H1 (cell line): ENCODE measurements at regions not wholly inside any gene's neighbourhood (a gene's known extent, or its start where the extent isn't known, plus 50 kb on each side); places are given as distances from the start of the nearest gene placed in this dataset.

Source experiments
- CTCF ChIA-PET: fragments of 300-600 bp; sonication (Branson Sonifier 250); formaldehyde crosslinking; loops from one replicate; lab custom pipeline; 2021; ENCODE audit not compliant: partially characterized antibody; lab: Charles Lee
- POLR2A ChIA-PET: fragments of 300-600 bp; sonication (Branson Sonifier 250); formaldehyde crosslinking; loops from one replicate; lab custom pipeline; 2021; ENCODE audit warnings: inconsistent platforms; ENCODE audit not compliant: partially characterized antibody; lab: Charles Lee
- DNase-seq, 2 experiments: peaks; one replicate each; pipeline versions ENCODE4 v3.0.0 to v3.0.0-alpha.2; 2010 to 2022; ENCODE audit warnings: low spot score in 2 of 2, low read depth in 1 of 2, mixed read lengths in 1 of 2
- FAIRE-seq: peaks from 2 replicates; lab custom pipeline; 2011; peaks lifted over from hg19 to GRCh38; lab: Jason Lieb, UNC
- H2AFZ ChIP-seq: 2 replicates; pipeline ENCODE4 v1.8.1; 2012; ENCODE audit warnings: low read length, inconsistent platforms
- H2AK5ac ChIP-seq: 2 replicates; pipeline ENCODE4 v1.6.1; 2013; ENCODE audit warnings: low read depth, low read length
- H2BK120ac ChIP-seq: replicated peaks from 2 replicates; pipeline ENCODE3; 2013; ENCODE audit warnings: low read depth, low read length, inconsistent platforms
- H2BK12ac ChIP-seq: 2 replicates; pipeline ENCODE4 v1.6.1; 2013; ENCODE audit warnings: low read depth, low read length
- H2BK15ac ChIP-seq: 2 replicates; pipeline ENCODE4 v1.6.1; 2013; ENCODE audit warnings: low read length
- H2BK20ac ChIP-seq: 2 replicates; pipeline ENCODE4 v1.6.1; 2013; ENCODE audit warnings: low read length
- H2BK5ac ChIP-seq: 2 replicates; pipeline ENCODE4 v1.6.1; 2013; ENCODE audit warnings: low read depth, low read length
- H3K14ac ChIP-seq: 2 replicates; pipeline ENCODE4 v1.6.1; 2013; ENCODE audit warnings: inconsistent platforms; ENCODE audit not compliant: insufficient read length
- H3K18ac ChIP-seq: 2 replicates; pipeline ENCODE4 v1.6.1; 2013; ENCODE audit warnings: low read length; ENCODE audit errors: extremely low read depth
- H3K23ac ChIP-seq: 2 replicates; pipeline ENCODE4 v1.6.1; 2013; ENCODE audit warnings: inconsistent platforms; ENCODE audit not compliant: insufficient read length
- H3K23me2 ChIP-seq: 2 replicates; pipeline ENCODE4 v1.6.1; 2013; ENCODE audit warnings: low read depth, low read length
- H3K27ac ChIP-seq: 2 replicates; pipeline ENCODE4 v1.6.1; 2011; ENCODE audit warnings: low read depth, low read length, inconsistent platforms
- H3K27me3 ChIP-seq, 4 experiments: replicated peaks in 1 of 4; 1 replicate in 1 of 4; 2 replicates in 3 of 4; pipeline versions ENCODE4 v1.6.1 to v1.8.1; 2011 to 2013; ENCODE audit warnings: low read length in 3 of 4, mild to moderate bottlenecking in 3 of 4, inconsistent platforms in 2 of 4, mixed read lengths in 2 of 4, moderate library complexity in 1 of 4; ENCODE audit not compliant: control insufficient read depth in 3 of 4, insufficient read depth in 3 of 4; ENCODE audit errors: extremely low read depth in 1 of 4
- H3K36me3 ChIP-seq, 4 experiments: 2 replicates each; pipeline versions ENCODE4 v1.6.1 to v1.8.1; 2011 to 2013; ENCODE audit warnings: mild to moderate bottlenecking in 4 of 4, low read length in 3 of 4, moderate library complexity in 2 of 4, control low read depth in 1 of 4, inconsistent platforms in 1 of 4; ENCODE audit not compliant: insufficient read depth in 4 of 4, control insufficient read depth in 2 of 4
- H3K4ac ChIP-seq: replicated peaks from 2 replicates; pipeline ENCODE3; 2013; ENCODE audit warnings: low read length, low read depth, mixed read lengths, inconsistent platforms; ENCODE audit not compliant: insufficient read length
- H3K4me1 ChIP-seq, 4 experiments: replicated peaks in 1 of 4; 1 replicate in 1 of 4; 2 replicates in 3 of 4; pipeline versions ENCODE4 v1.6.1 to v1.8.1; 2011 to 2013; ENCODE audit warnings: low read length in 3 of 4, inconsistent platforms in 2 of 4, mixed read lengths in 1 of 4; ENCODE audit not compliant: insufficient read depth in 4 of 4, control insufficient read depth in 3 of 4
- H3K4me2 ChIP-seq, 2 experiments: 2 replicates each; pipeline versions ENCODE4 v1.6.1 to v1.8.1; 2011 to 2013; ENCODE audit warnings: low read depth in 2 of 2, low read length in 2 of 2, control low read depth in 1 of 2, inconsistent platforms in 1 of 2, mild to moderate bottlenecking in 1 of 2; ENCODE audit not compliant: insufficient read depth in 1 of 2
- H3K4me3 ChIP-seq, 4 experiments: fragments of 200-600, 300-600 bp in 1 of 4; sonication (generic), shearing (Covaris generic), sonication (Bioruptor Twin) in 1 of 4; 2 replicates each; pipeline versions ENCODE4 v1.5.1 to v1.8.1; 2011 to 2016; ENCODE audit warnings: low read length in 4 of 4, low read depth in 3 of 4, control low read depth in 2 of 4, inconsistent platforms in 2 of 4, mild to moderate bottlenecking in 2 of 4, mixed read lengths in 1 of 4, moderate library complexity in 1 of 4; ENCODE audit not compliant: insufficient read depth in 2 of 4; ENCODE audit errors: extremely low read depth in 1 of 4
- H3K56ac ChIP-seq: replicated peaks from 2 replicates; pipeline ENCODE3; 2013; ENCODE audit warnings: low read depth, mild to moderate bottlenecking, mixed read lengths, low read length, inconsistent platforms; ENCODE audit not compliant: insufficient read length
- H3K79me1 ChIP-seq: 2 replicates; pipeline ENCODE4 v1.6.1; 2013; ENCODE audit warnings: low read depth, low read length, control low read depth
- H3K79me2 ChIP-seq, 2 experiments: 2 replicates each; pipeline versions ENCODE4 v1.6.1 to v1.8.1; 2012 to 2013; ENCODE audit warnings: low read length in 2 of 2, mild to moderate bottlenecking in 2 of 2, inconsistent platforms in 1 of 2; ENCODE audit not compliant: insufficient read depth in 2 of 2, control insufficient read depth in 1 of 2
- H3K9ac ChIP-seq, 4 experiments: replicated peaks in 1 of 4; 1 replicate in 1 of 4; 2 replicates in 3 of 4; pipeline versions ENCODE4 v1.6.1 to v1.8.1; 2011 to 2013; ENCODE audit warnings: low read depth in 3 of 4, low read length in 3 of 4, control low read depth in 2 of 4, mild to moderate bottlenecking in 2 of 4, moderate library complexity in 2 of 4, inconsistent platforms in 1 of 4; ENCODE audit errors: extremely low read depth in 1 of 4
- H3K9me3 ChIP-seq, 2 experiments: 2 replicates each; pipeline versions ENCODE4 v1.6.1 to v1.8.1; 2012 to 2013; ENCODE audit warnings: mild to moderate bottlenecking in 2 of 2, moderate library complexity in 2 of 2, control low read depth in 1 of 2, inconsistent platforms in 1 of 2, low read depth in 1 of 2, low read length in 1 of 2, mixed read lengths in 1 of 2; ENCODE audit not compliant: insufficient read depth in 2 of 2
- H4K20me1 ChIP-seq, 2 experiments: replicated peaks in 1 of 2; 2 replicates each; pipeline versions ENCODE3 to v1.8.1; 2011 to 2013; ENCODE audit warnings: inconsistent platforms in 2 of 2, low read length in 2 of 2, mild to moderate bottlenecking in 1 of 2; ENCODE audit not compliant: insufficient read depth in 2 of 2, control insufficient read depth in 1 of 2
- H4K5ac ChIP-seq: 2 replicates; pipeline ENCODE4 v1.6.1; 2013; ENCODE audit warnings: low read length, low read depth, mixed read lengths, inconsistent platforms; ENCODE audit not compliant: insufficient read length
- H4K8ac ChIP-seq: 2 replicates; pipeline ENCODE4 v1.8.0; 2013; ENCODE audit warnings: mild to moderate bottlenecking, moderate library complexity, low read length, inconsistent platforms; ENCODE audit not compliant: insufficient read depth; ENCODE audit errors: extremely low read depth
- H4K91ac ChIP-seq: replicated peaks from 2 replicates; pipeline ENCODE3; 2013; ENCODE audit warnings: low read length, mixed read lengths, inconsistent platforms; ENCODE audit not compliant: insufficient read length
- CHD1 ChIP-seq: IDR thresholded peaks from 2 replicates; pipeline ENCODE4 v1.6.1; 2012; ENCODE audit warnings: low read depth, low read length, improper control_type of control experiment
- RXRA ChIP-seq: IDR thresholded peaks from 2 replicates; pipeline ENCODE4 v1.6.1; 2011; ENCODE audit warnings: low read depth, mild to moderate bottlenecking, low read length, moderate library complexity; ENCODE audit not compliant: insufficient read depth
- SIRT6 ChIP-seq: IDR thresholded peaks from one replicate; pipeline ENCODE4 v1.7.1; 2012; ENCODE audit warnings: low read length, inconsistent platforms
- SUZ12 ChIP-seq: fragments of 200-600 bp; sonication (generic); IDR thresholded peaks from 2 replicates; pipeline ENCODE4 v1.6.1; 2012; ENCODE audit warnings: mild to moderate bottlenecking, inconsistent platforms, low read length, moderate library complexity, mixed read lengths
- YY1 ChIP-seq: IDR thresholded peaks from 2 replicates; pipeline ENCODE4 v1.6.1; 2011; ENCODE audit warnings: low read depth, mild to moderate bottlenecking, low read length
- whole genome bisulfite sequencing, 2 experiments: shearing (Covaris generic) in 1 of 2; methylation state at CpG; one replicate each; pipeline versions ENCODE4 v1.1.6 to v1.1.7; 2013 to 2015; ENCODE audit warnings: low lambda C conversion rate in 2 of 2, mixed read lengths in 2 of 2, inconsistent platforms in 1 of 2, low coverage in 1 of 2, missing lambda C conversion rate in 1 of 2; ENCODE audit not compliant: insufficient replicate concordance in 2 of 2, insufficient coverage in 1 of 2, insufficient read length in 1 of 2; ENCODE audit errors: extremely low coverage in 1 of 2, missing lambda C conversion rate in 1 of 2; 5-methylcytosine and 5-hydroxymethylcytosine counted together

GRCh38 chr4:178836865-178837264 is 1394.6 kb upstream of the AGA start:
- no peak for DNase-seq

More at GRCh38 chr4:178836865-178837264, 1394.6 kb upstream of the AGA start:
- WGBS, 2 experiments: 85% methylated on average over 1 of the region's 1 CpG; no CpG with 5 or more reads in 1 of the 2 experiments
- no peak overlapping the region for H2AFZ ChIP-seq
- H3K4me3 ChIP-seq: no peak overlapping the region
- H3K4ac ChIP-seq: no peak overlapping the region
- H2BK5ac ChIP-seq: no peak overlapping the region
- H2BK20ac ChIP-seq: no peak overlapping the region
- H2BK120ac ChIP-seq: no peak overlapping the region
- no peak overlapping the region for H2BK12ac ChIP-seq
- H3K36me3 ChIP-seq: no peaks in the 10 kb centered on the region
- H3K56ac ChIP-seq: no peak overlapping the region
- no peaks in the 10 kb centered on the region for H4K20me1 ChIP-seq
- no peaks in the 10 kb centered on the region for H3K27me3 ChIP-seq
- no peak overlapping the region for H3K4me2 ChIP-seq
- H3K79me1 ChIP-seq: no peaks in the 10 kb centered on the region
- ChIA-PET CTCF (no interaction called here), POLR2A (no interaction called here)
- H4K8ac ChIP-seq: no peak overlapping the region
- H2AK5ac ChIP-seq: no peak overlapping the region
- H3K23ac ChIP-seq: no peak overlapping the region
- H3K18ac ChIP-seq: no peak overlapping the region
- H3K14ac ChIP-seq: no peak overlapping the region
- no peak overlapping the region for H4K5ac ChIP-seq
- TF ChIP-seq CHD1: no peak
- no peak for TF ChIP-seq RXRA
- TF ChIP-seq SUZ12: no peak
- TF ChIP-seq SIRT6: no peak
- no peak for TF ChIP-seq YY1
- H3K23me2 ChIP-seq: no peaks in the 10 kb centered on the region
- no peak overlapping the region for H3K9ac ChIP-seq
- H3K79me2 ChIP-seq: no peaks in the 10 kb centered on the region
- no peak overlapping the region for H3K27ac ChIP-seq
- no peak overlapping the region for H4K91ac ChIP-seq
- no peak overlapping the region for H2BK15ac ChIP-seq
- H3K4me1 ChIP-seq: no peaks in the 10 kb centered on the region
- FAIRE-seq: no peak
- H3K9me3 ChIP-seq: no peaks in the 10 kb centered on the region
